HG03442 (cell line): ENCODE measurements at regions not wholly inside any gene's neighbourhood (a gene's known extent, or its start where the extent isn't known, plus 50 kb on each side); places are given as distances from the start of the nearest gene placed in this dataset.

Experiments
- ATAC-seq: cut with Tn5 transposase; IDR thresholded peaks from one replicate; pipeline ENCODE4 v1.9.1; 2021; ENCODE audit warnings: mild to moderate bottlenecking, moderate library complexity; ENCODE audit not compliant: unreplicated experiment

GRCh38 chr2:14120376-14120775 is 512.1 kb upstream of the LRATD1 start:
- no peak for ATAC-seq

- ATAC-seq, result no peak
Measured at GRCh38 chr2:14123436-14124103, 508.9 kb upstream of the LRATD1 start.

GRCh38 chr2:14125624-14126293 is 506.8 kb upstream of the LRATD1 start:
- ATAC-seq, result no peak

- ATAC-seq, result no peak
Measured at GRCh38 chr2:14126846-14127245, 505.7 kb upstream of the LRATD1 start.

- ATAC-seq, result no peak
Measured at GRCh38 chr2:14127765-14128164, 504.8 kb upstream of the LRATD1 start.

- no peak for ATAC-seq
Measured at GRCh38 chr2:14132386-14132785, 500.1 kb upstream of the LRATD1 start.

- ATAC-seq, result no peak
Measured at GRCh38 chr2:14134771-14135170, 497.7 kb upstream of the LRATD1 start.

GRCh38 chr2:14136030-14136429 is 496.5 kb upstream of the LRATD1 start:
- no peak for ATAC-seq

- no peak for ATAC-seq
Measured at GRCh38 chr2:14137643-14138042, 494.9 kb upstream of the LRATD1 start.

GRCh38 chr2:14140009-14140550 is 492.4 kb upstream of the LRATD1 start:
- no peak for ATAC-seq

- ATAC-seq, result no peak
Measured at GRCh38 chr2:14143435-14143834, 489.1 kb upstream of the LRATD1 start.

- ATAC-seq, result no peak
Measured at GRCh38 chr2:14148216-14148615, 484.3 kb upstream of the LRATD1 start.

- ATAC-seq, result no peak
Measured at GRCh38 chr2:14157816-14158215, 474.7 kb upstream of the LRATD1 start.

- no peak for ATAC-seq
Measured at GRCh38 chr2:14180333-14180732, 452.2 kb upstream of the LRATD1 start.

GRCh38 chr2:14182227-14182946 is 450.1 kb upstream of the LRATD1 start:
- ATAC-seq, result no peak

- ATAC-seq, result no peak
Measured at GRCh38 chr2:14185906-14186305, 446.6 kb upstream of the LRATD1 start.

GRCh38 chr2:14188446-14188845 is 444.1 kb upstream of the LRATD1 start:
- no peak for ATAC-seq

GRCh38 chr2:14189929-14190328 is 442.6 kb upstream of the LRATD1 start:
- ATAC-seq, result no peak

GRCh38 chr2:14194233-14194632 is 438.3 kb upstream of the LRATD1 start:
- no peak for ATAC-seq

GRCh38 chr2:14197293-14197692 is 435.2 kb upstream of the LRATD1 start:
- ATAC-seq, result no peak

GRCh38 chr2:14199040-14199439 is 433.5 kb upstream of the LRATD1 start:
- no peak for ATAC-seq

GRCh38 chr2:14219306-14219705 is 413.2 kb upstream of the LRATD1 start:
- no peak for ATAC-seq
